Neural cell (in vitro differentiated cells): ENCODE measurements at regions not wholly inside any gene's neighbourhood (a gene's known extent, or its start where the extent isn't known, plus 50 kb on each side); places are given as distances from the start of the nearest gene placed in this dataset.
A peak's percentile ranks its signal among the peaks of the same experiment; 100 is the strongest.

Source experiments
- H2AFZ ChIP-seq: fragments of 200-600, 300-800 bp; sonication (generic), shearing (Covaris generic); 2 replicates; pipeline ENCODE4 v1.6.0; 2014; ENCODE audit warnings: low read depth, mild to moderate bottlenecking, antibody characterized with exemption, low read length, moderate library complexity
- H3F3A ChIP-seq: fragments of 200-600 bp; shearing (Covaris generic); 2 replicates; pipeline ENCODE4 v1.6.1; 2016; ENCODE audit warnings: mild to moderate bottlenecking, moderate library complexity, mixed read lengths, antibody characterized with exemption, low read length; ENCODE audit not compliant: insufficient read depth, poor library complexity, severe bottlenecking
- H3K27ac ChIP-seq: fragments of 200-600, 300-800 bp; sonication (generic), shearing (Covaris generic); 2 replicates; pipeline ENCODE4 v1.5.1; 2014; ENCODE audit warnings: mild to moderate bottlenecking, low read length, moderate library complexity
- H3K27me3 ChIP-seq: fragments of 300-800, 200-600 bp; sonication (generic), shearing (Covaris generic); 2 replicates; pipeline ENCODE4 v1.6.0; 2014; ENCODE audit warnings: mild to moderate bottlenecking, low read depth, low read length, moderate library complexity; ENCODE audit not compliant: insufficient read depth
- H3K36me3 ChIP-seq: fragments of 300-800, 200-600 bp; sonication (generic), shearing (Covaris generic); 2 replicates; pipeline ENCODE4 v1.5.1; 2014; ENCODE audit warnings: mild to moderate bottlenecking, antibody characterized with exemption, low read length, moderate library complexity; ENCODE audit not compliant: insufficient read depth
- H3K4me2 ChIP-seq: fragments of 300-800, 200-600 bp; sonication (generic), shearing (Covaris generic); 2 replicates; pipeline ENCODE4 v1.6.0; 2014; ENCODE audit warnings: mild to moderate bottlenecking, low read length
- H3K4me3 ChIP-seq: fragments of 300-800, 200-600 bp; sonication (generic), shearing (Covaris generic); 2 replicates; pipeline ENCODE4 v1.5.1; 2014; ENCODE audit warnings: mild to moderate bottlenecking, low read length, moderate library complexity
- H3K79me2 ChIP-seq: fragments of 200-600 bp; shearing (Covaris generic); replicated peaks from 2 replicates; pipeline ENCODE4 v1.6.0; 2014; ENCODE audit warnings: mild to moderate bottlenecking, low read length, moderate library complexity; ENCODE audit not compliant: insufficient read depth
- H3K9ac ChIP-seq: fragments of 300-800, 200-600 bp; sonication (generic), shearing (Covaris generic); 2 replicates; pipeline ENCODE4 v1.6.1; 2016; ENCODE audit warnings: mild to moderate bottlenecking, low read length, mixed read lengths
- H3K9me2 ChIP-seq: fragments of 200-600 bp; shearing (Covaris generic); 2 replicates; pipeline ENCODE4 v1.6.1; 2016; ENCODE audit warnings: mild to moderate bottlenecking, low read length, mixed read lengths; ENCODE audit not compliant: insufficient read depth
- H3K9me3 ChIP-seq: fragments of 200-600, 300-800 bp; sonication (generic), shearing (Covaris generic); 2 replicates; pipeline ENCODE4 v1.6.1; 2016; ENCODE audit warnings: mild to moderate bottlenecking, mixed run types, low read length, moderate library complexity, mixed read lengths
- H4K20me1 ChIP-seq: fragments of 200-600 bp; shearing (Covaris generic); 2 replicates; pipeline ENCODE4 v1.6.1; 2016; ENCODE audit warnings: mild to moderate bottlenecking, mixed run types; ENCODE audit not compliant: insufficient read depth
- EP300 ChIP-seq: fragments of 450-650 bp; conservative IDR thresholded peaks from 2 replicates; pipeline ENCODE4 v1.6.1; 2014; ENCODE audit warnings: antibody characterized with exemption, mild to moderate bottlenecking, moderate library complexity; ENCODE audit not compliant: poor library complexity, severe bottlenecking
- EZH2 ChIP-seq: fragments of 200-600, 300-800 bp; shearing (Covaris generic), sonication (generic); IDR thresholded peaks from 2 replicates; pipeline ENCODE4 v1.6.1; 2014; ENCODE audit warnings: antibody characterized with exemption, low read length, borderline replicate concordance, mild to moderate bottlenecking; ENCODE audit not compliant: insufficient read depth, poor library complexity, severe bottlenecking
- MXI1 ChIP-seq: fragments of 450-650 bp; conservative IDR thresholded peaks from 2 replicates; pipeline ENCODE4 v1.6.1; 2014; ENCODE audit warnings: antibody characterized with exemption, mild to moderate bottlenecking; ENCODE audit not compliant: poor library complexity, severe bottlenecking
- POLR2AphosphoS5 ChIP-seq: IDR thresholded peaks from 2 replicates; pipeline ENCODE4 v1.6.1; 2012
- RAD21 ChIP-seq: fragments of 450-650 bp; conservative IDR thresholded peaks from 2 replicates; pipeline ENCODE4 v1.6.1; 2014; ENCODE audit warnings: antibody characterized with exemption, mild to moderate bottlenecking, moderate library complexity
- SMC3 ChIP-seq: fragments of 450-650 bp; conservative IDR thresholded peaks from 2 replicates; pipeline ENCODE4 v1.6.1; 2014; ENCODE audit warnings: antibody characterized with exemption, mild to moderate bottlenecking, moderate library complexity; ENCODE audit not compliant: poor library complexity
- TAF1 ChIP-seq: IDR thresholded peaks from 2 replicates; pipeline ENCODE4 v1.6.1; 2012; ENCODE audit warnings: low read depth
- TF ChIP-seq, protein P1 (sequence below): fragments of 450-650 bp; IDR thresholded peaks from 2 replicates; pipeline ENCODE4 v1.5.1; 2014; ENCODE audit warnings: antibody characterized with exemption, mild to moderate bottlenecking, moderate library complexity; ENCODE audit not compliant: poor library complexity, severe bottlenecking
- TF ChIP-seq, protein P2 (sequence below): IDR thresholded peaks from 2 replicates; pipeline ENCODE4 v1.6.1; 2012; ENCODE audit warnings: borderline replicate concordance

- Histone ChIP-seq H4K20me1 (no peaks in the 10 kb centered on the region), H2AFZ (no peak overlapping the region), H3K36me3 (no peaks in the 10 kb centered on the region), H3K4me2 (no peak overlapping the region), H3K9me3 (peaks cover 3% of the 10 kb centered on the region), H3K27ac (peak overlapping the region; percentile 26), H3K9me2 (no peaks in the 10 kb centered on the region), H3K4me3 (no peak overlapping the region), H3F3A (peaks cover 4% of the 10 kb centered on the region), H3K27me3 (no peaks in the 10 kb centered on the region), H3K79me2 (no peaks in the 10 kb centered on the region), H3K9ac (no peak overlapping the region)
- TF ChIP-seq TAF1: no peak
- no peak for TF ChIP-seq SMC3
- TF ChIP-seq RAD21: no peak
- TF ChIP-seq, protein P1, sequence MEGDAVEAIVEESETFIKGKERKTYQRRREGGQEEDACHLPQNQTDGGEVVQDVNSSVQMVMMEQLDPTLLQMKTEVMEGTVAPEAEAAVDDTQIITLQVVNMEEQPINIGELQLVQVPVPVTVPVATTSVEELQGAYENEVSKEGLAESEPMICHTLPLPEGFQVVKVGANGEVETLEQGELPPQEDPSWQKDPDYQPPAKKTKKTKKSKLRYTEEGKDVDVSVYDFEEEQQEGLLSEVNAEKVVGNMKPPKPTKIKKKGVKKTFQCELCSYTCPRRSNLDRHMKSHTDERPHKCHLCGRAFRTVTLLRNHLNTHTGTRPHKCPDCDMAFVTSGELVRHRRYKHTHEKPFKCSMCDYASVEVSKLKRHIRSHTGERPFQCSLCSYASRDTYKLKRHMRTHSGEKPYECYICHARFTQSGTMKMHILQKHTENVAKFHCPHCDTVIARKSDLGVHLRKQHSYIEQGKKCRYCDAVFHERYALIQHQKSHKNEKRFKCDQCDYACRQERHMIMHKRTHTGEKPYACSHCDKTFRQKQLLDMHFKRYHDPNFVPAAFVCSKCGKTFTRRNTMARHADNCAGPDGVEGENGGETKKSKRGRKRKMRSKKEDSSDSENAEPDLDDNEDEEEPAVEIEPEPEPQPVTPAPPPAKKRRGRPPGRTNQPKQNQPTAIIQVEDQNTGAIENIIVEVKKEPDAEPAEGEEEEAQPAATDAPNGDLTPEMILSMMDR: no peak
- TF ChIP-seq MXI1: peak; percentile 58
- TF ChIP-seq EZH2: no peak
- TF ChIP-seq EP300: peak; percentile 54
- TF ChIP-seq POLR2AphosphoS5: no peak
- TF ChIP-seq, protein P2, sequence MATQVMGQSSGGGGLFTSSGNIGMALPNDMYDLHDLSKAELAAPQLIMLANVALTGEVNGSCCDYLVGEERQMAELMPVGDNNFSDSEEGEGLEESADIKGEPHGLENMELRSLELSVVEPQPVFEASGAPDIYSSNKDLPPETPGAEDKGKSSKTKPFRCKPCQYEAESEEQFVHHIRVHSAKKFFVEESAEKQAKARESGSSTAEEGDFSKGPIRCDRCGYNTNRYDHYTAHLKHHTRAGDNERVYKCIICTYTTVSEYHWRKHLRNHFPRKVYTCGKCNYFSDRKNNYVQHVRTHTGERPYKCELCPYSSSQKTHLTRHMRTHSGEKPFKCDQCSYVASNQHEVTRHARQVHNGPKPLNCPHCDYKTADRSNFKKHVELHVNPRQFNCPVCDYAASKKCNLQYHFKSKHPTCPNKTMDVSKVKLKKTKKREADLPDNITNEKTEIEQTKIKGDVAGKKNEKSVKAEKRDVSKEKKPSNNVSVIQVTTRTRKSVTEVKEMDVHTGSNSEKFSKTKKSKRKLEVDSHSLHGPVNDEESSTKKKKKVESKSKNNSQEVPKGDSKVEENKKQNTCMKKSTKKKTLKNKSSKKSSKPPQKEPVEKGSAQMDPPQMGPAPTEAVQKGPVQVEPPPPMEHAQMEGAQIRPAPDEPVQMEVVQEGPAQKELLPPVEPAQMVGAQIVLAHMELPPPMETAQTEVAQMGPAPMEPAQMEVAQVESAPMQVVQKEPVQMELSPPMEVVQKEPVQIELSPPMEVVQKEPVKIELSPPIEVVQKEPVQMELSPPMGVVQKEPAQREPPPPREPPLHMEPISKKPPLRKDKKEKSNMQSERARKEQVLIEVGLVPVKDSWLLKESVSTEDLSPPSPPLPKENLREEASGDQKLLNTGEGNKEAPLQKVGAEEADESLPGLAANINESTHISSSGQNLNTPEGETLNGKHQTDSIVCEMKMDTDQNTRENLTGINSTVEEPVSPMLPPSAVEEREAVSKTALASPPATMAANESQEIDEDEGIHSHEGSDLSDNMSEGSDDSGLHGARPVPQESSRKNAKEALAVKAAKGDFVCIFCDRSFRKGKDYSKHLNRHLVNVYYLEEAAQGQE: no peak
Observed at GRCh38 chr16:9311303-9311954, 220.0 kb downstream of the HAPSTR1 start.

DNA sequence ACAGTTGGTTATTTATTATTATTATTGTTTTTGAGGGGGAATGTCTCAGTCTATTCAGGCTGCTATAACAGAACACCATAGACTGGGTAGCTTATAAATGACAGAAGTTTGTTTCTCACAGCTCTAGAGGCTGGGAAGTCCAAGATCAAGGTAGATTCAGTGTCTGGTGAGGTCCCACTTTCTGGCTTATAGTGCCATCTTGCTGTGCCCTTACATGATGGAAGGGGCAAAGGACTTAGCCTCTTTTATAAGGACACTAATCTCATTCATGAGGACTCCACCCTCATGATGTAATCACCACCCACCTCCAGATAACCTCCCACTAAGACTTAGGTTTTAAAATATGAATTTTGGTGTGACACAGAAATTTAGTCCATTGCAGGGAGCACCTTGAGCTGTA is 224.6 kb downstream of the HAPSTR1 start:
- Histone ChIP-seq H3K9me3 (peaks cover 5% of the 10 kb centered on the region), H3F3A (peaks cover 4% of the 10 kb centered on the region)

More for the DNA sequence above, 224.6 kb downstream of the HAPSTR1 start:
- H3K9ac ChIP-seq: no peak overlapping the region
- H3K4me2 ChIP-seq: no peak overlapping the region
- TF ChIP-seq EP300 (no peak), MXI1 (no peak), RAD21 (no peak), POLR2AphosphoS5 (no peak), SMC3 (no peak), EZH2 (no peak)
- TF ChIP-seq, protein P1: no peak
- TF ChIP-seq, protein P2: no peak
- no peaks in the 10 kb centered on the region for H3K9me2 ChIP-seq
- no peak overlapping the region for H3K4me3 ChIP-seq
- H4K20me1 ChIP-seq: no peaks in the 10 kb centered on the region
- no peak overlapping the region for H3K27ac ChIP-seq
- H3K36me3 ChIP-seq: no peaks in the 10 kb centered on the region
- H3K27me3 ChIP-seq: no peaks in the 10 kb centered on the region
- no peak overlapping the region for H2AFZ ChIP-seq
- no peaks in the 10 kb centered on the region for H3K79me2 ChIP-seq
